Loucy (cell line): ENCODE measurements at regions not wholly inside any gene's neighbourhood (a gene's known extent, or its start where the extent isn't known, plus 50 kb on each side); places are given as distances from the start of the nearest gene placed in this dataset.

Experiments
- H2AFZ ChIP-seq: fragments of 200-600 bp; sonication (generic); 2 replicates; pipeline ENCODE4 v1.6.0; 2016; ENCODE audit warnings: antibody characterized with exemption, mild to moderate bottlenecking, low read length, moderate library complexity
- H3F3A ChIP-seq: fragments of 200-600 bp; 2 replicates; pipeline ENCODE4 v1.6.0; 2016; ENCODE audit warnings: antibody characterized with exemption, low read depth, mild to moderate bottlenecking
- H3K27me3 ChIP-seq: fragments of 200-600 bp; sonication (generic); 2 replicates; pipeline ENCODE4 v1.6.1; 2014; ENCODE audit warnings: low read length, mild to moderate bottlenecking; ENCODE audit not compliant: insufficient read depth, poor library complexity, severe bottlenecking
- H3K36me3 ChIP-seq: fragments of 200-600 bp; sonication (generic); 2 replicates; pipeline ENCODE4 v1.6.1; 2016; ENCODE audit warnings: low read length; ENCODE audit not compliant: insufficient read depth
- H3K4me1 ChIP-seq: fragments of 200-600 bp; sonication (generic); 2 replicates; pipeline ENCODE4 v1.5.1; 2014; ENCODE audit warnings: low read length, mild to moderate bottlenecking; ENCODE audit not compliant: insufficient read depth, poor library complexity, severe bottlenecking
- H3K4me2 ChIP-seq: fragments of 200-600 bp; sonication (generic); 2 replicates; pipeline ENCODE4 v1.6.0; 2014; ENCODE audit warnings: antibody characterized with exemption, low read length, low read depth, mild to moderate bottlenecking; ENCODE audit not compliant: poor library complexity, severe bottlenecking
- H3K4me3 ChIP-seq: fragments of 200-600 bp; sonication (generic); 2 replicates; pipeline ENCODE4 v1.5.1; 2014; ENCODE audit warnings: low read length, mild to moderate bottlenecking, mixed read lengths; ENCODE audit not compliant: poor library complexity, severe bottlenecking
- H3K79me2 ChIP-seq: fragments of 200-600 bp; sonication (generic); 2 replicates; pipeline ENCODE4 v1.6.1; 2014; ENCODE audit warnings: low read length; ENCODE audit not compliant: insufficient read depth
- H3K9ac ChIP-seq: fragments of 200-600 bp; sonication (generic); 2 replicates; pipeline ENCODE4 v1.6.0; 2014; ENCODE audit warnings: mild to moderate bottlenecking, low read depth, low read length, moderate library complexity; ENCODE audit not compliant: poor library complexity, severe bottlenecking
- H3K9me2 ChIP-seq: fragments of 200-600 bp; sonication (generic); replicated peaks from 2 replicates; pipeline ENCODE4 v1.6.1; 2016; ENCODE audit warnings: low read depth, low read length, mixed read lengths
- H3K9me3 ChIP-seq: fragments of 200-600 bp; sonication (generic); 2 replicates; pipeline ENCODE4 v1.6.1; 2014; ENCODE audit warnings: mild to moderate bottlenecking, antibody characterized with exemption, low read length, low read depth; ENCODE audit not compliant: insufficient read depth
- H4K20me1 ChIP-seq: fragments of 200-600 bp; sonication (generic); 2 replicates; pipeline ENCODE4 v1.6.0; 2014; ENCODE audit warnings: antibody characterized with exemption, low read length, mild to moderate bottlenecking; ENCODE audit not compliant: insufficient read depth, poor library complexity, severe bottlenecking
- CTCF ChIP-seq: fragments of 200-600 bp; sonication (generic); conservative IDR thresholded peaks from 2 replicates; pipeline ENCODE4 v1.5.1; 2014; ENCODE audit warnings: mild to moderate bottlenecking, antibody characterized with exemption, low read length
- EZH2phosphoT487 ChIP-seq: fragments of 200-600 bp; IDR thresholded peaks from 2 replicates; pipeline ENCODE4 v1.6.1; 2018; ENCODE audit warnings: antibody characterized with exemption, mild to moderate bottlenecking, moderate library complexity, borderline replicate concordance

GRCh38 chr10:77713521-77714280 is 76.1 kb upstream of the KCNMA1 start:
- Histone ChIP-seq H3K36me3 (no peaks in the 10 kb centered on the region), H3K79me2 (no peaks in the 10 kb centered on the region), H3K9ac (no peak overlapping the region), H3K4me2 (no peak overlapping the region), H4K20me1 (no peaks in the 10 kb centered on the region), H3K4me1 (no peaks in the 10 kb centered on the region), H3K9me2 (no peaks in the 10 kb centered on the region), H3F3A (no peaks in the 10 kb centered on the region), H3K9me3 (no peaks in the 10 kb centered on the region), H2AFZ (no peak overlapping the region), H3K27me3 (no peaks in the 10 kb centered on the region), H3K4me3 (no peak overlapping the region)
- no peak for TF ChIP-seq CTCF
- no peak for TF ChIP-seq EZH2phosphoT487

- Histone ChIP-seq H3K9me3 (no peaks in the 10 kb centered on the region), H4K20me1 (no peaks in the 10 kb centered on the region), H3K36me3 (no peaks in the 10 kb centered on the region), H3K4me1 (no peaks in the 10 kb centered on the region), H3K79me2 (no peaks in the 10 kb centered on the region), H3F3A (no peaks in the 10 kb centered on the region), H3K9me2 (no peaks in the 10 kb centered on the region), H2AFZ (no peak overlapping the region), H3K4me3 (no peak overlapping the region), H3K9ac (no peak overlapping the region), H3K27me3 (no peaks in the 10 kb centered on the region), H3K4me2 (no peak overlapping the region)
- TF ChIP-seq CTCF (no peak), EZH2phosphoT487 (no peak)
Measured at GRCh38 chr10:77712207-77712606, 74.6 kb upstream of the KCNMA1 start.

- Histone ChIP-seq H4K20me1 (no peaks in the 10 kb centered on the region), H3K36me3 (no peaks in the 10 kb centered on the region), H3K9ac (no peak overlapping the region), H3K79me2 (no peaks in the 10 kb centered on the region), H3F3A (no peaks in the 10 kb centered on the region), H3K4me3 (peak overlapping the region; percentile 49), H3K27me3 (no peaks in the 10 kb centered on the region), H3K9me3 (no peaks in the 10 kb centered on the region), H3K4me2 (peak overlapping the region; percentile 61), H3K4me1 (no peaks in the 10 kb centered on the region), H2AFZ (peak overlapping the region; percentile 93; the same call in 1 of the 2 replicates), H3K9me2 (no peaks in the 10 kb centered on the region)
- TF ChIP-seq CTCF (0 out of 2 replicates have a peak, but pooled peaks have one; percentile 21), EZH2phosphoT487 (no peak)
Measured at GRCh38 chr10:77711683-77712049, 74.1 kb upstream of the KCNMA1 start.
